ENCODE measurements at regions not wholly inside any gene's neighbourhood (a gene's known extent, or its start where the extent isn't known, plus 50 kb on each side); places are given as distances from the start of the nearest gene placed in this dataset.

- Histone ChIP-seq H3K4me3 (no peak overlapping the region), H3K4me2 (no peak overlapping the region), H3K27ac (no peak overlapping the region), H3K9me3 (no peaks in the 10 kb centered on the region), H3K4me1 (no peaks in the 10 kb centered on the region)
- ChIA-PET POLR2A (no interaction called here), CTCF (no interaction called here)
- DNase-seq (ENCODE audit: low read depth in 1 of 2, low spot score in 1 of 2) (no peak), ATAC-seq (no peak), FAIRE-seq (no peak)
- 6% methylated on average over 4 of the region's 4 CpGs for WGBS (ENCODE audit: missing lambda C conversion rate)
- TF ChIP-seq GATA3 (IDR thresholded peaks at IDR 0.05; ENCODE audit: borderline replicate concordance) = no peak
- no peak for TF ChIP-seq NPAS2 (CRISPR knock-in tag; IDR thresholded peaks at IDR 0.05; ENCODE audit: borderline replicate concordance)
- TF ChIP-seq JUNB (IDR thresholded peaks at IDR 0.05) = no peak
- no peak for TF ChIP-seq CTCF (IDR thresholded peaks at IDR 0.05)
- TF ChIP-seq POLR2AphosphoS2 (conservative IDR thresholded peaks at IDR 0.05; ENCODE audit: low read length) = no peak
- TF ChIP-seq RCOR1 (IDR thresholded peaks at IDR 0.05; ENCODE audit: low read depth, low read length) = no peak
- TF ChIP-seq RARB (CRISPR knock-in tag; IDR thresholded peaks at IDR 0.05) = no peak
- no peak for TF ChIP-seq KDM5A (IDR thresholded peaks at IDR 0.05)
- TF ChIP-seq CBX2 (IDR thresholded peaks at IDR 0.05; ENCODE audit: borderline replicate concordance, low read depth) = no peak
- no peak for TF ChIP-seq TP53 (CRISPR knock-in tag; IDR thresholded peaks at IDR 0.05)
- TF ChIP-seq MAFK (IDR thresholded peaks at IDR 0.05; ENCODE audit: partially characterized antibody) = no peak
- TF ChIP-seq PBX3 (IDR thresholded peaks at IDR 0.05) = no peak
- no peak for TF ChIP-seq TFCP2L1 (CRISPR knock-in tag; IDR thresholded peaks at IDR 0.05)
- no peak for TF ChIP-seq FOXS1 (CRISPR knock-in tag; IDR thresholded peaks at IDR 0.05)
- TF ChIP-seq REST (IDR thresholded peaks at IDR 0.05) = no peak
- TF ChIP-seq EP300 (IDR thresholded peaks at IDR 0.05) = no peak
Observed at GRCh38 chr10:106498675-106499074, 665.8 kb downstream of the SORCS1 start.

- TF ChIP-seq JUN (IDR thresholded peaks at IDR 0.05) (no peak), CHD4 (IDR thresholded peaks at IDR 0.05; ENCODE audit: borderline replicate concordance) (no peak), ZSCAN20 (CRISPR knock-in tag; IDR thresholded peaks at IDR 0.05) (no peak), KDM1A (IDR thresholded peaks at IDR 0.05; ENCODE audit: low read depth) (no peak), CBX8 (IDR thresholded peaks at IDR 0.05) (no peak), GATA3 (IDR thresholded peaks at IDR 0.05; ENCODE audit: borderline replicate concordance) (no peak)
- H3K27ac ChIP-seq = no peak overlapping the region
- ChIA-PET POLR2A (no interaction called here), CTCF (no interaction called here)
- H3K9me3 ChIP-seq = no peaks in the 10 kb centered on the region
- 16% methylated on average over 3 of the region's 3 CpGs for WGBS (ENCODE audit: missing lambda C conversion rate)
- no peak for FAIRE-seq
- no peak overlapping the region for H3K4me3 ChIP-seq
- DNase-seq (ENCODE audit: low read depth in 1 of 2, low spot score in 1 of 2) = no peak
- no peak overlapping the region for H3K4me2 ChIP-seq
- ATAC-seq = no peak
- H3K4me1 ChIP-seq = no peaks in the 10 kb centered on the region
Observed at GRCh38 chr10:106495931-106496330, 668.6 kb downstream of the SORCS1 start.
